NCI-H748 treated with DMSO at 0.1 percent for 48 hours (cell line): ENCODE measurements at regions not wholly inside any gene's neighbourhood (a gene's known extent, or its start where the extent isn't known, plus 50 kb on each side); places are given as distances from the start of the nearest gene placed in this dataset.
"Not testable (repeated sequence)": the region's sequence is repeated elsewhere in the genome, so short reads cannot be mapped to it uniquely, and the experiment has no call there.

Experiments
- DNase-seq: peaks from one replicate; lab custom pipeline; 2025; lab: John Stamatoyannopoulos, UW

DNA sequence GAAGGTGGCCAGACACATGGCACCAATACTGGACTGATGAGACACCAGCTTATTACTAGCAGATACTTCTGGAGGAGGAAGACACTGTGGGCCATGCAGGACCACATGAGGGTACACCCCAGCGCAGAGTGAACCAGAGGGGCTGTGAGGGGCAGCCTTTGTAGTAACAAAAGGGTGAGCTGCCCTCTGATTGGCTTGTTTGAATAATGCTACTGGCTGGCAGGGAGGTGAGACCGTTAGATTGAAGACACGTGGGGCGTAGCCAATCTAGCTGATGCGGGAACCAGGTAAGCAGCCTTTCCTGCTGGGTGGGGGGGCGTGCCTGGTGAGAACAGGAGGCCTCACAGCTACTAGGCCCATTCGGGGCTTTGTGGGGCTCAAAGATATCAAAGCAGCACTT lies 102.8 kb upstream of the SEC14L1 start:
- DNase-seq: no peak

DNA sequence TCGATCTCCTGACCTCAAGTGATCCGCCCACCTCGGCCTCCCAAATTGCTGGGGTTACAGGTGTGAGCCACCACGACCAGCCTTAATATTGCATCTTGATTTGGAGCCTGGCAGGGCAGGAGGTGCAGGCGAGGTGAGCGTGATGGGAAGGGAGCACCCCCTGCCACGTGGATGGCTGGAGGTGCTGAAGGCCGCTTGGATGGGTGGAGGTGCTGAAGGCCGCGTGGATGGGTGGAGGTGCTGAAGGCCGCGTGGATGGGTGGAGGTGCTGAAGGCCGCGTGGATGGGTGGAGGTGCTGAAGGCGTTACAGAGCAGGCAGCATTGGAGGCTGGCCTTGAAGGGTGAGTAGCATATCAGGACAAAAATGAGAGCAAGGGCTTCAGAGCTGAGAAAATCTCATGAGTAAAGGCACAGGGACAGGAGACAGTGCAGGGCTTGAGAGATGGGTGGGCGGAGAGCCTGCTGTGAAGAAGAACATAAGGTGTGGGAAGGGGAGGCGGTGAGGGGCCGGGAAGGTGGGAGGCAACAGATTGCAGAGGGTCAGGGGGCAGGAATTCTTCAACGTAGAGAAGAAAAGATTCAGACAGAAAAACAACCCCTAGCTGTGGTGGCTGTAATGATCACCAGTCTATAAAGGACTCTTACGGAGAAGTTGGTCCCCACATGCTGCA lies 101.7 kb upstream of the SEC14L1 start:
- no peak for DNase-seq

DNA sequence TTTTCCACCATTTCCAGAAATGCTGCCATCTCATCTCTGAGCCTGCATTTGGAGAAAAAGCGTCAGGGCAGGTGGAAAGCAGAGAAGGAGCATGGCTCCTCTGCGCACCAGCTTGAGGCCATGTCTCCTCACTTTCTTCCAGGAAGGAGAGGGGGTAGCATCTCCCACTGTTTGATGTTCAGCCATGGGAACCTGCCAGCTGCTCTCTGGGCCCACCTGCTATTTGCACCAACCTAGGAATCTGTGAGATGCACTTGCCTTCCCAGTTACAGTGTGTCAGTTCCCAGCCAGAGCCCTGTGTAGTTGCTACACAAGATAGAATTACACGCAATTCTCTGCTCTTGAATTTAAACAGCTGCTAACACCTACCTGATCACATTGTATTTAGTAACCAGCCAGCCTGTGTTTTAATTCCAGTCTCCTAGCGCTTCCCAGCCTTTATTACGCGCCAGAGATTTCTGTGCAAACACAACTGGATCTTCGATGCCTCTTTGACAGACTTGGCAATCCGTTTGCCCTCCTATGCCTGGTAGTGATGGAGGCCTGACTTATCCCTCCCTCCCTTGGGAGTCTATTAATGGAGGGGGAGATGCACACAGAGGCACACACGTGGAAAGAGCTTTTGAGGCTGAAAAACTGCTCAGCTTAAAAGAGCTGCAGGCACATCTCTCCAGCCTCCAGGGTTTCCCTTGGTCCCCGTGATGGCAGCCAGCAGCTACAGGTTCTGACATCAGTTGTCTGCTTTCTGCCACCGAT lies 98.1 kb upstream of the SEC14L1 start:
- no peak for DNase-seq

DNA sequence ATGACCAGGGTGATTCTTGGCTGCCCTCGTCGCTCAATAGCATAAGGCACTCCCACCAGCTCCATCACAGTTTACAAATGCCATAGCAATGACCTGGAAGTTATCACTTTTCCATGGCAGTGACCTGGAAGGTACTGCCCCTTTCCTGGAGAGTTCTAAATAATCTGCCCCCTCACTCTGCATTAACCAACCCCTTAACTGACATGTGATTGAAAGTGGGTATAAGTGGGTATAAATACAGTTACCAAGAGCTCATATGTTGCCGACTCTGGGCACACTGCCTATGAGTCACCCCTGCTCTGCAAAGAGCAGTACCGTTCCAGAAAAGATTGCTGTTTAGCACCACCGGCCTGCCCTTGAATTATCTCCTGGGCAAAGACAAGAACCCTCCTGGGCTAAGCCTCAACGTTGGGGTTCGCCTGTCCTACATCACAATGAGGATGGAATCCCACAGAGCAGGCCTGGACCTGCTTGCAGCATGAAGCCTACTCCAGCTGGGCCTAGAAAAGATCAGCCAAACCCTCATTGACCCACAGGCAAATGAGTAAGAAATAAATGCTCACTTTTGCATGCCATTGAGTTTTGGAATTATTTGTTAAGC lies 95.2 kb upstream of the SEC14L1 start:
- no peak for DNase-seq

DNA sequence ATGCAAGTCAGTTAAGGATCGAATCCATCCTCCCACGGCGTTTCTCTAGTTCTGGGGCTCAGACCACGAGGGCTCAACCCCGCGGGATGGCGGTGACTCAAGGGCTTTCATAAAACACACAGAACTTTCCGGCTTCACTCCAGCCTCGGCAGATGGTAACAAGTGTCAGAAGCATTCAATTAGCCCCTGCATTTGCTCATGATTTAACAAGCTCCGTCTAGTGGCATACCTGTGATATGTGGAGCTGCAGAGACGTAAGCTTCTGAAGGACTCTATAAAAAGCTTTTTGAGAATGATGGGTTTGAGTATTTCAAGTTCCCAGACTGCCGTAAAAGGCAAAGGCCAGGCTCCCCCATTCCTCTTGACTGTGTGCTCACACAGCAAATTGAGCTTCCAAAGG lies 91.3 kb upstream of the SEC14L1 start:
- DNase-seq: no peak

DNA sequence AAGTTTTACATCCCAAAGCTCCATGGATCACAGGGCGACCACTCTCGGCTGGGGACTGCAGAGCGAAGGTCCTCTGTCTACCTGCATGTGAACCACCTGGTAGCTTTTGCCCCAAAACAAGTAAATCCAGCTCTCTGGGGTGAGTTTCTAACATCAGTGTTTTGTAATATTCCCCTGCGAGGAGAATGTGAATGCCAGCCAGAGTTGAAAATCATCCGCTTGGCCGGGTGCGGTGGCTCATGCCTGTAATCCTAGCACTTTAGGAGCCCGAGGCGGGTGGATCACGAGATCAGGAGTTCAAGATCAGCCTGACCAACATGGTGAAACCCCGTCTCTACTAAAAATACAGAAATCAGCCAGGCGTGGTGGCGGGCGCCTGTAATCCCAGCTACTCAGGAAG lies 89.9 kb upstream of the SEC14L1 start:
- not testable (repeated sequence) for DNase-seq

DNA sequence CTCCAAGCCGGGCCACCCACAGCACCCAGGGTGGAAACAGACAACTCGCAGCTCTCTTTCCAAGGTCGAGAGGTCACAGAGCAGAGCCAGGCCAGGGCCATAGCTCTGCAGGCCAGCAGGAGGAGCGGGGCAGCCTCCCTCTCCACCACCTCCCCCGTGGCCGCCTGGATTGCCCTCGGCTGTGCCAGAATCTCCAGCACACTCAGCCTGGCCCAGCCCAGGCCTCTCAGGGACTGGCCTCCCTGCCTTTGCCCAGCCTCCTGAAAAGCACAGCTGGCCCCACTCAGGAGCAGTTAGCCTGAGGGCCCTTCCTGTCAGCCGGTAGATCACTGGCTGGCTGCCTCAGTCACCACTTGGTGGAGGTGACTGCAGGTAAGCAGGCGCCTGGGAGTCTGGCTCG lies 85.8 kb upstream of the SEC14L1 start:
- DNase-seq: no peak

DNA sequence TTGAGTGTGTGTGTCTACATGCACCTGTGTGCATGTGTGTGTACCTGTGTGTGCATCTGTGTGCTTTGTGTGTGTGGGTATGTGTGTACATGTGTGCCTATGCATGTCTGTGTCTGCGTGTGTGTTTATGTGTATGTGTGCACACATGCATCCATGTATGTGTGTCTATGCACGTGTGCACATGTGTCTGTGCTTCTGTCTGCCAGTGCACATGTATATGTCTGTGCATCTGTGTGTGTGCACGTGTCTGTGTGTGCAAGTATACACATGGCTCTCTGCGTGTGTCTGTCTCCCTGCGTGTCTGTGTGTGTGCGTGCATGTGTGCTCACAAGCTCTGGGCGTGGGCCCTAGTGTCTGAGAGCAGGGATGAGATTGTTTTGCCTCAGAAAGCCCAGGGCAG lies 85.3 kb upstream of the SEC14L1 start:
- no peak for DNase-seq

DNA sequence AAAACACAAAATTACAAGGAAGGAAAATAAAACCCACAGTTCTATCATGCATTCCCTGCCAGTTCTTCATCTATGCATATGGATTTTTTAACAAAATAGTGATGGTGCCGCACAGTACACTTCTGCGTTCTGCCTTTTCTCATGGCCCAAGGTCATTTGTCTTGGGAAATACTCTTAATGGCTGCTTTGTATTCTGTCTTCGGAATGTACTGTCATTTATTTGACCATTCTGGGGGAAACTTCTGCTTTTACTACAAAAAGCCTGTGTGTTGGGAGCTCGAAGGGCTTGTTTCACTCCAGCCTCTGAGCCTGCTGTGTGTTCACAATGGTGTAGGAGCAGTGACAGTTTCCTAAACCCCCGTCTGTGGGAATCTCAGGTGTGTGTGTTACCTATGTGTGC lies 82.8 kb upstream of the SEC14L1 start:
- DNase-seq: no peak

DNA sequence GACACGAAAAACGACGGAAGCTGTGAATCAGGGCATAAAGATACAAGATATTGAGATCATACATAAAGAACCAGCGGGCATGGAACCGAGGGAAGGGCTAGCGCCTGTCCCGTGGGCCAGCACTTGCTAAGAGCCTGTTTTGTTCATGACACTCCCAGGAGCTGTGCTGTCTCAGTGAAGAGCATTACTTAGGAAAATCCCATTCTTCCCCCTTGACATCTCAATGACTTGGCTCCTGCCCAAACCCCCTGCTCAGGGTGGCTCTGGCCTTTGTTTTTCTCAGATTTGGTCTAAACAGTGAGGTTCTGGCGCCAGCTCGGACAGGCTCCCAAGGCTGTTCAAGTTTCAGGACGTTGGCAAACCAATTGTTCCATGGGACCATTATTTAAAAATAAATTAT lies 79.1 kb upstream of the SEC14L1 start:
- DNase-seq: no peak

DNA sequence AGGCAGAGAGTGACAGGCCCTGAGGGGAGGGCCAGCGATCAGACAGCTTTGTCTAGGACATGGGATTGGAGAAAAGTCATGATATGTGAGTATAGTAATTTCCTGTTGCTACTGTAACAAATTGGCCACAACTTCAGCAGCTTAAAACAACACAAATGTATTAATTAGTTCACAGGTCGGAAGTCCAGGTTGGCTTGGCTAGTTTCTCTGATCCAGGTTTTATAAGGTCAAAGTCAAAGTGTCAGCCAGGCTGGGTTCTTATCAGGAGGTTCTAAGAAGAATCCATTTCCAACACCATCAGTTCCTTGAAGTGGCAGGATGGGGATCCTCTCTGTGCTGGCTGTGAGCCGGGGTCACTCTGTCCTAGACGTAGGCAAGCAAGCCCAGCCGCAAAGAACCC lies 76.2 kb upstream of the SEC14L1 start:
- DNase-seq: no peak

DNA sequence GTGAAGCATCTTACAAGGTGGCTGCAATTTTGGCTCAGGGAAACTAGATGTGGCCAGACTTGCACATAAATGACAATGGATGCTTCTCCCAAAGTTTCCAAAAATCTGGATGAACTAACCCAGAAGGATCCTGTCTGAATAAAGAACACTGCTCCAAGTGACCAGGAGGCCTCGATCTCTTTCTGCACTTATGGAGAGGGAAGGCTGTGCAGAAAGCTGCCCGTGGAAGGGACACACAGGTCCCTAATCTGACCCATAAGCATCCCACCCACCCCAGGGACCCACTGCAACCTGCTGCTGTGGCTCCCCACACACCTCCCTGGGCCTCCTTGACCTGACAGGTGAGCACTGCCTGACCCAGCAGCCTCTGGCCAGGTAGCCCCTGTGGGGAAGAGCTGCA lies 74.6 kb upstream of the SEC14L1 start:
- DNase-seq: no peak

DNA sequence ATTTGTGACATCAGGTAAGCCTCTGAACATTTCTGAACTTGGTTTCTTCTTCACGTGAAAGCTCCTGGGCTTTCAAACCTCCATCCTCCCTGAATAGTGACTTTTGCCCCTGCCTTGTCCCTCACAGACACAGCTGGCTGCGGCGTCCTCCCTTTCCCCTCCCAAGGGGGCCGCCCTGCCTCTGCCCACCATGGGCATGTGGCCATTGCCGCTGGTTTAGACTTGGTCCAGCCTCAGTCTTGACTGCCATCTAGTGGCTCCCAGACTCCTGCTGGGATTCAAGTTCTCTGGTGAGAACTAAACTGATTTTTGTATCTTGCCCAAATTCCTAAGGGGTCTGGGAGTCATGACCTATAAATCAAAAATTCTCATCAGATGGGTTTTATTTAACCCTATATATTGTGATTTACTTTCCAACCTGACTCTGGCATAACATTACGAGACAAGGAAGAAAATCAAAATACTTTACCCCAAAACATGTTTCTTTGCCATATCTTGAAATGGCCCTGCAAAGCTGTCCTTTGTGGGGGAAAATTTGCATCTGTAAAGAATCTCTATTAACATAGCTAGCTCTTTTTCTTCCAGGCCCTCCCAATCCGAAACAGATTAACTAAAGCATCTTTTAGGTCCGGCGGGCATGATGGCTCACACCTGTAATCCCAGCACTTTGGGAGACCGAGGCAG lies 73.9 kb upstream of the SEC14L1 start:
- not testable (repeated sequence) for DNase-seq

DNA sequence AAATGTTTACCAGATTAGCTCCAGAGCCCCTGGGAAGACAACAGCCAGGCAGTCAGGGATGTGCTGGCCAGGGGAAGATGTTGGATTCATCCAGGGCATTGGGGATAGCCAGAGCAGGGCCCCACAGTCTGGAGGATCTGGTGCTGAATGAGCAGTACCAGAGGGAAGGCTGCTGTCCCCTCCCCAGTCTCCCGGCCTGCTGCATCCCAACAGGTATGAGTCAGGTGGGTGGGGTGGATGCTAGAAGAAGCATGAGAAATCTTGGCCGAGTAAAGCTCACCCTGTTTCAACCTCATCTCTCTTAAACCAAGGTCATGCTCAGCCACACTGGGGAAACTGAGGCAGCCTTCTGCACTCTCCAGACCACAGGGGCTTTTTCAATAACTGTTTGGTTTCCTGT lies 71.9 kb upstream of the SEC14L1 start:
- no peak for DNase-seq

DNA sequence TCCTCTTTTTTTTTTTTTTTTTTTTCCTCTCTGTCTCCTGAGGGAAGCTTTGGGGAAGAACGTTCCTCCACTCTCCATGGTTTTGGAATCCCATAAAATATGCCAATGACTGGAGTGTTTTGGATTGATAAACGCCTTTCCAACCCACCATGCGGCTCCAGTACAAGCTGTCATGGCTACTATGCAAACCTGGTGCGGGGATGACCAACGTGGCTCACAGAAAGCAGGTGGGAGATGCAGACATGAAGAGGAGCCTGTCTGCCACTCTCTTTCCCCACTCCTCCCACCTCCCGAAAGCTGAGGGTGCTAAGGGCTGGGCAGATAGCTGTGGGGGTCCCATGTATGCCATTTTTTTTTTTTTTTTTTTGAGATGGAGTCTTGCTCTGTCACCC lies 69.9 kb upstream of the SEC14L1 start:
- no peak for DNase-seq

DNA sequence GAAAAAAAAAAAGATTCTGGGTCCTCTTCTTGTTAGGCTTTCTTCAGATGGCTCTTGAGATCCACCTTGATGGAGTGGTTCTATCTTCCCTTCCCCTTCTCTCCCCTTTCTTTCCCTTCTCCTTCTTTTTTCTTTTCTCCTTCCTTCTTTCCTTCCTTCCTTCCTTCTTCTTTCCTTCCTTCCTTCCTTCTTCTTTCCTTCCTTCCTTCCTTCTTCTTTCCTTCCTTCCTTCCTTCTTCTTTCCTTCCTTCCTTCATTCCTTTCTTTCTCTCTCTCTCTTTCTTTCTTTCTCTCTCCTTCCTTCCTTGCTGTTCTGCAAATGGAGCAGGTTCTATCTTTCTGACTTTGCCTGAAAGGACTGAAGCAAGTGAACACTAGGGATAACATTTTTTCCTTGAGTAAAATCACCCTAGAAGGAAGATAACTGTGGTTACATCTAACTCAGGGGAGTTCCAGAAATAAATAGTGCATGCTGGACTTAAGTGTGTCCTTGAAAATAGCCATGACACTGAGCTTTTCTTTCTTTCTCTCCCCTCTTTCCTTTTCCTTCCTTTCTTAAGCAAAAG lies 68.8 kb upstream of the SEC14L1 start:
- DNase-seq: no peak

DNA sequence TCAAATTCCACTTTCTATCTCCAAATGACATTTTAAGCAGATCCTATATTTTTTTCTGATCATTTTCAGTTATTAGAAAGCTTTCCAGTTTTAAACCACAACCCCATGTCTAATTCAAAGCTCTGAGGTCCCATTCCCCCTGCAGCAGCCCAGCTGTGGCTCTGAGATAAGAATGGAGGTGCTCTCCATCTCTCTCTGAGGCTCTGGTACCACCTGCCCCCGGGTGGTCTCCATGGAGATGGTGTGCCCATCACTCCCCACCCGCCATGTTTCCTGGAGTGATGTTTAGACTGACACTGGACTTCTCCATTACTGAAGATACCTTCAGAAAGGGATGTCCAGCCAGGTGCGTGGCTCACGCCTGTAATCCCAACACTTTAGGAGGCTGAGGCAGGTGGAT lies 68.1 kb upstream of the SEC14L1 start:
- no peak for DNase-seq

DNA sequence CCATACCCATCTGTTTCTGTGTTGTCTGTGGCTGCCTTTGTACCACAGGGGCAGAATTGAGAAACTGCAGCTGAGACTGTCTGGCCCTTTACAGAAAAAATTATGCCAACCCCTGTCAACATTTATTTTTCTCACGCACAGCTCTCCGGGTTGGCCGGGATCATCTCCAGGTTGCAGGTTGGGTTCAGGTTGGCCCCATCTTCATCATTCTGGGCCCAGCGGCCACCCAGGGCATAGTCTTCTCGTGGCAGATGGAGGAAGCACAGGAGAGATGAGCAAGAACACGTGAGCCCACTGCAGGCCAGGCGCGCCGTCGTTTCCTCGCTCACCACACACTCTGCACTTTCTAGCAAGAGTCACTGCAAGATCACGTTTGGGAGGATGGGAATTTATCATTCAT lies 66.1 kb upstream of the SEC14L1 start:
- no peak for DNase-seq

DNA sequence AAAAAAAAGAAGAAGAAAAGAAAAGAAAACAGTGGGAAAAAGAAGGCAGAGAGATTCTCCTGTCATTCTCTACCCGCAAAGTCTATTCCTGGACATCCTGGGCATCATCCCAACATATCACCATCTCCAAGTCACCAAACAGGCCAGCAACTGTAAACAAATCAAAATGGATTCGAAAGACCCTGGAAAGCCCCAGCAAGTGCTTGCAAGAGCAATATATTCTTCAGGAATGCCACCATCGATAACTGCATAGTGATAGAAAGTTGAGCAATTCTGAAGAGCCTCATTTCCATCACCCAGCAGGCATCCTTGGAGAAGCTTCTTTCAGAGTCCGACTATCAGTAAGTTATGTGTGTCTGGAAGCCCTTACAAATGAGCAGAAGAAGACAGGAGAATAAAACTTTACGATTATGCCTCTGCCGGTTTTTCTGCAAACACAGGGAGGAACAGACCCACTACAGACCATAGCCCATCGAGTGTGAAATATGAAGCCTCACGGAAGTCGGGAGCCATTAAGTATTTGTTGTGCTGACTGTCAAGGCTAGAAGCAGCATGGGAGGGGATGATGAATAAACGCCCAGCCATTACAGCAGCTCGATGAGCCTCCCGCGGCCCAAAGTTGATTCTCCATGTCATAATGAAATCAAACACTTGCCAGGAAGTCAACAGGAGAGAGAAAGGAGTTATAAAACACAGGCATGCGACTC lies 64.5 kb upstream of the SEC14L1 start:
- DNase-seq: peak; percentile 59

DNA sequence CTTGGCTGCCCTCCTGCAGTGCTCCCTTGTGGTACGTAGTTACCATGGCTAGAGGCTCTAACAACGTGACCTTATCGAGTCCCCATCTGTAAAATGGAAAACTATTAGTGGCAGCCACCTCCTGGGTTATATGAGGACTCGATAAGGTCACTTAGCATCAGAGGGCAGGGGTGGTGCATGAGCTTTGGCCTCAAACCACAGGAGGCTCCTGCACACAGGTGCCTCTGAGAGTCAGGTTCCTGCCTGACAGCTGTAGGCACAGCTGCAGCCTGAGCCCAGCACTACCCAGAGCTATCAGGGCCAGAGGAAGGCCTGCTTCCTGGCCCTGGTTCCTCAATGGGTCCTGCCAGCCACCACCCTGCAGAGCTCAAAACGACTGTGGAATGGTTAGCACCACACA lies 57.2 kb upstream of the SEC14L1 start:
- DNase-seq: no peak

DNA sequence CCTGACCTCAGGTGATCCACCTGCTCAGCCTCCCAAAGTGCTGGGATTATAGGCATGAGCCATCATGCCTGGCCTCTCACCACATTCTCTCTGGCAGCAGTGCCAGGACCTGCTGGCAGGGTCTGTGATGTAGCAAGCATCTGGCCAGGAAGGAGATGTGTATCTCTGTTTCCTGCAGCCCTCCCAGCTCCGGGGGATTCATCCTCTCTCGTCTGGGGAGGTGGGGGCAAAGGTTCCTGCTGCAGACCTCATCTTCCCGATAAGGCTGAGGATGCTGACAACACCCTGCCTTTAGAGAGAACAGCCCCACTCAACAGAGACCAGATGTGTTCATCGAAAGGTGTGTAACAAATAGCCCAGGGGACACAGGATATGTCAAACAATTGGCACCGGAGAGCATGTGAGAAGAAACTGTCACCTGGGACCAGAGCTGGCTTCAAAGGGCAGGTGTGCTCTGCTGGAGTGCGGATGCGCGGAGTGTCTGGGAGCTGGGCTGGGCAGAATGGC lies 54.8 kb upstream of the SEC14L1 start:
- peak; percentile 44 for DNase-seq
